ENCODE measurements at regions not wholly inside any gene's neighbourhood (a gene's known extent, or its start where the extent isn't known, plus 50 kb on each side); places are given as distances from the start of the nearest gene placed in this dataset.

DNA sequence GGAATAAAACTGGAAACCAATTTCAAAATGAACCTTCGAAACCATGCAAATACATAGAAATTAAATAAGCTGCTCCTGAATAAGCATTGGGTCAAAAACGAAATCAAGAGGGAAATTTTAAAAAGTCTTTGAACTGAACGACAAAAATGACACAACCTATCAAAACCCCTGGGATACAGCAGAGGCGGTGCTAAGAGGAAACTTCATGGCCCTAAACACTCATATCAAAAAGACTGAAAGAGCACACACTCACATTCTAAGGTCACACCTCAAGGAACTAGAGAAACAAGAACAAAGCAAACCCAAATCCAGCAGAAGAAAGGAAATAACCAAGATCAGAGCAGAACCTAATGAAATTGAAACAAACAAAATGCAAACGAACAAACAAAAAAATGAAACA lies 85.2 kb upstream of the CDC42BPA start:
- TF ChIP-seq, protein P1, sequence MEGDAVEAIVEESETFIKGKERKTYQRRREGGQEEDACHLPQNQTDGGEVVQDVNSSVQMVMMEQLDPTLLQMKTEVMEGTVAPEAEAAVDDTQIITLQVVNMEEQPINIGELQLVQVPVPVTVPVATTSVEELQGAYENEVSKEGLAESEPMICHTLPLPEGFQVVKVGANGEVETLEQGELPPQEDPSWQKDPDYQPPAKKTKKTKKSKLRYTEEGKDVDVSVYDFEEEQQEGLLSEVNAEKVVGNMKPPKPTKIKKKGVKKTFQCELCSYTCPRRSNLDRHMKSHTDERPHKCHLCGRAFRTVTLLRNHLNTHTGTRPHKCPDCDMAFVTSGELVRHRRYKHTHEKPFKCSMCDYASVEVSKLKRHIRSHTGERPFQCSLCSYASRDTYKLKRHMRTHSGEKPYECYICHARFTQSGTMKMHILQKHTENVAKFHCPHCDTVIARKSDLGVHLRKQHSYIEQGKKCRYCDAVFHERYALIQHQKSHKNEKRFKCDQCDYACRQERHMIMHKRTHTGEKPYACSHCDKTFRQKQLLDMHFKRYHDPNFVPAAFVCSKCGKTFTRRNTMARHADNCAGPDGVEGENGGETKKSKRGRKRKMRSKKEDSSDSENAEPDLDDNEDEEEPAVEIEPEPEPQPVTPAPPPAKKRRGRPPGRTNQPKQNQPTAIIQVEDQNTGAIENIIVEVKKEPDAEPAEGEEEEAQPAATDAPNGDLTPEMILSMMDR (IDR thresholded peaks at IDR 0.05; ENCODE audit: low read depth, low read length): no peak
- no peaks in the 10 kb centered on the region for H3K9me3 ChIP-seq (ENCODE audit: control insufficient read depth, insufficient read depth, low read length)
- ChIA-PET CTCF (no interaction called here), POLR2A (no interaction called here)
- no peak overlapping the region for H3K4me3 ChIP-seq (ENCODE audit: low read depth, low read length)
- DNase-seq (ENCODE audit: low read depth, low spot score): no peak
- no peaks in the 10 kb centered on the region for H3K27me3 ChIP-seq (ENCODE audit: control insufficient read depth, insufficient read depth, low read length)
- H3K27ac ChIP-seq (ENCODE audit: low read depth, low read length): no peak overlapping the region

DNA sequence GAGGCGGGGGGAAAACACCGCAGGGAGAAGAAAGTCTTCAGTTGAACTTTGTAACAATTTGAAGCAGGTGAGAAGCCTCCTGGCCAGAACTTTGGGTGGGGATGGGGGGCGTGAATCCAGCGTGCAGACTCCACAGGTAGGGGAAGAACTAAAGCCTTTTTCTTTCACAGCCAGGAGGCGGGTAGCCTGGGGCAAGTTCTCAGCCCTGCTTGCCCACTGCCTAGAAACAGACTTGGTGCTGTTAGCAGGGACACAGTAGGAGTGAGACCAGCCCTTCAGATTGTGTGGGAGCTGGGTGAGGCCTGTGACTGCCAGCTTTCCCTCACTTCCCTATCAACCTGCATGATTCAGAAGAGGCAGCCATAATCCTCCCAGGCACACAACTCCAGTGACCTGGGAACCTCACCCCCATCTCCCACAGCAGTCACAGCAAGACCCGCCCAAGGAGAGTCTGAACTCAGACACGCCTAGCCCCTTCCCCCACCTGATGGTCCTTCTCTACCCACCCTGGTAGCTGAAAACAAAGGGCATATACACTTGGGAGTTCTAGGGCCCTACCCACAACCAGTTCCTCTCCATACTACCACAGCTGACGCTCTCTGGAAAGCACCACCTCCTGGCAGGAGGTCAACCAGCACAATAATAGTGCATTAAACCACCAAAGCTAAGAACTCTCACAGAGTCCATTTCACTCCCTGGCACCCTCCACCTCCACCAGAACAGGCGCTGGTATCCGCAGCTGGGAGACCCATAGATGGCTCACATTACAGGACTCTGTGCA lies 83.5 kb upstream of the CDC42BPA start:
- DNase-seq (ENCODE audit: low read depth, low spot score): no peak
- TF ChIP-seq, protein P1 (IDR thresholded peaks at IDR 0.05; ENCODE audit: low read depth, low read length): no peak
- CTCF ChIA-PET: no interaction called here

DNA sequence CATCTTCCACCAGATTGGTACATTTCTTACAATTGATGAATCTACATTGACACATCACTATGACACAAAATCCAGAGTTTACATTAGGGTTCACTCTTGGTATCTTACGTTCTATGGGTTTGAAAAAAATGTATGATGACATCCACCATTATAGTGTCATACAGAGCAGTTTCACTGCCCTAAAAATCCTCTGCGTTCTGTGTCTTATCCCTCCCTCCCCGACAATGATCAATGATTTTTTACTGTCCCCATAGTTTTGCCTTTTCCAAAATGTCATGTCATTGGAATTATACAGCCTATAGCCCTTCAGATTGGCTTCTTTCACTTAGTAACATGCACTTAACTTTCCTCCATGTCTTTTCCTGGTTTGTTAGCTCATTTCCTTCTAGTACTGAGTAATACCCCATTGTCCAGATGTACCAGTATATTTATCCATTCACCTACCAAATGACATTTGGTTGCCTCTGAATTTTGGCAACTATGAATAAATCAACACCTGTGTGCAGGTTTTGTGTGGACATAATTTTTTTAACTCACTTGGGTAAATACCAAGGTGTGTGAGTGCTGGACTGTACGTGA lies 80.9 kb upstream of the CDC42BPA start:
- Histone ChIP-seq H3K9me3 (ENCODE audit: control insufficient read depth, insufficient read depth, low read length) (no peaks in the 10 kb centered on the region), H3K27ac (ENCODE audit: low read depth, low read length) (no peak overlapping the region), H3K27me3 (ENCODE audit: control insufficient read depth, insufficient read depth, low read length) (no peaks in the 10 kb centered on the region), H3K4me3 (ENCODE audit: low read depth, low read length) (no peak overlapping the region)
- POLR2A ChIA-PET: no interaction called here
- CTCF ChIA-PET: no interaction called here
- TF ChIP-seq, protein P1 (IDR thresholded peaks at IDR 0.05; ENCODE audit: low read depth, low read length): no peak
- DNase-seq (ENCODE audit: low read depth, low spot score): no peak

More for the DNA sequence above, 83.5 kb upstream of the CDC42BPA start:
- no peak overlapping the region for H3K4me3 ChIP-seq (ENCODE audit: low read depth, low read length)
- H3K27me3 ChIP-seq (ENCODE audit: control insufficient read depth, insufficient read depth, low read length): no peaks in the 10 kb centered on the region
- POLR2A ChIA-PET: no interaction called here
- H3K9me3 ChIP-seq (ENCODE audit: control insufficient read depth, insufficient read depth, low read length): no peaks in the 10 kb centered on the region
- no peak overlapping the region for H3K27ac ChIP-seq (ENCODE audit: low read depth, low read length)

DNA sequence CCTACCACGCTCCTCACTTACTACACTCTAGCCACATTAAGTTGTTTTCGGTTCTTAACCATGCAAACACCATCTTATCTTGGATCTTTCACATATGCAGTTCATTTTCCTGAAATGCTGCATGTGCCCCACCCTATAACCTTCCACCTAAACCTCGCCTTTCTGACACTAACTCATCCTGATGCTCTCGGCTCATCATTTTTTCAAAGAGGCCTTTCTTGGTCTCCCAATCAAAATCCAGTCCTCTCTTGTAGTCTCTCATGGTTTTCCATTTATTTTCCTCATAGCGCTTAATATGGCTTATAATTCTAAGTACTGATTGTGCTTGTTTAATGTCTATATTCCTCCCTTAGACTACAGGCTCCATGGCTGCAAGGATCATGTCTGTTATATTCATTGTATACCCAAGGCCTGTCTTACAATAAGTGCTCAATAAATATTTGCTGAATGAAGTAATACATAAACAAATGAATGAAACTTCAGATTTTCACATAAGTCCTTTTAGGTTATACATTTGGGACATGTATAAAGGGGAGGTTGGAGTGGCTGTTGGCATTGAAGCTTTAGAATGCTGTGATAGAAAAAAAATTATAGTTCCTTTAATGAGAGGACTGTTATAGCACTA lies 79.2 kb upstream of the CDC42BPA start:
- ChIA-PET POLR2A (no interaction called here), CTCF (interaction anchor here (0.6 kb wide), 1 partner anchor 139 kb away, joined by 3 read pairs; no protein-coding TSS in a partner anchor)
- Histone ChIP-seq H3K9me3 (ENCODE audit: control insufficient read depth, insufficient read depth, low read length) (no peaks in the 10 kb centered on the region), H3K27me3 (ENCODE audit: control insufficient read depth, insufficient read depth, low read length) (no peaks in the 10 kb centered on the region), H3K4me3 (ENCODE audit: low read depth, low read length) (no peak overlapping the region), H3K27ac (ENCODE audit: low read depth, low read length) (no peak overlapping the region)
- TF ChIP-seq, protein P1 (IDR thresholded peaks at IDR 0.05; ENCODE audit: low read depth, low read length): no peak
- DNase-seq (ENCODE audit: low read depth, low spot score): no peak

Measured in AG04450 (cell line).